ENCODE measurements at regions not wholly inside any gene's neighbourhood (a gene's known extent, or its start where the extent isn't known, plus 50 kb on each side); places are given as distances from the start of the nearest gene placed in this dataset.
"Not testable (repeated sequence)": the region's sequence is repeated elsewhere in the genome, so short reads cannot be mapped to it uniquely, and the experiment has no call there.

DNA sequence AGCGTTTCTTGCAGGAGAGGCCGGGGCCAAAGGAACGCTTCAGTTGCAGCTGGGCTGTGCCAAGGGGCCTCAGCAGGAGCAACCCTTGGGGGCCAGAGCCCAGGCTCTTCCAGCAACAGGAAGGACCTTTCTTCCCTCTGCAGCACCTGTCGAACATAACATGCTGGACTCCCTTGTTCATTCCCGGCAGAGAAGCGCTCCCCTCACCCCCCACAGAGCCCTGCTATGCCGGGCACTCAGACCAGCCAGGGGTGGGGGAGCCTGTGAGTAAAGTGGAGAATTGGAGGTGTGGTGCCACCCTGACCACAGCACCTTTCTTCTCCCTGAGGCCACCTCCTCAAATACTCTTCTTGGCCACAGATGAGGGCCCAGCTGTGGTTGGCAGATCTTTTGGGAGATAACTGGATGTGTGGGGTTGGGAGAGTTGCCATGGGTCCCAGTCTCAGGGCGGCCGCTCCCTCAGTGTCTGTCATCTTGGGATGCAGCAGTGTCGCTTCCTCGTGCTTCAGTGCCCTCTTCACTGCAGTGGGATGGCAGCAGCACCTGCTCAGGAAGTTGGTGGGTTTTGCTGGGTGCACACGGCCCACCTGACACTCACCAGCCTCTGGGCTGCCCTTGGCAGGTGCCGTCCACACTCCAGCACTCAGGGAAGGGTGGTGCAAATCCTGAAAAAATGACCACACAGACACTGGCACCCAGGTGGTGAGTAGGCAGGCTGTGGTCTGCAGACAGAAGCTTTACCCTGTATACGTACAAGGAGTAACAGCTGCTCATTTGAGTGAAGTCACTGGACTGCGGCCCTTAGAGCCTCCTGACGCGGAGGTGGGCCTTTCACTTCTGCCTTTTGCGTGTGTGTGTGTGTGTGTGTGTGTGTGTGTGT lies 67.5 kb downstream of the NPIPB11 start:
- not testable (repeated sequence) for H3K4me3 ChIP-seq (ENCODE audit: low read length); H3K27ac ChIP-seq (ENCODE audit: low read length); H3K36me3 ChIP-seq (ENCODE audit: insufficient read depth, low read length); H3K4me2 ChIP-seq (ENCODE audit: low read length); H3F3A ChIP-seq (ENCODE audit: insufficient read depth, low read length, poor library complexity, severe bottlenecking); H3K9me3 ChIP-seq (ENCODE audit: low read length); H3K79me2 ChIP-seq (replicated peaks; ENCODE audit: insufficient read depth, low read length); H3K27me3 ChIP-seq (ENCODE audit: insufficient read depth, low read depth, low read length); H2AFZ ChIP-seq (ENCODE audit: low read depth, low read length); H4K20me1 ChIP-seq (ENCODE audit: insufficient read depth); H3K9ac ChIP-seq (ENCODE audit: low read length); H3K9me2 ChIP-seq (ENCODE audit: insufficient read depth, low read length)

GRCh38 chr16:29337385-29337901 lies 69.1 kb downstream of the NPIPB11 start:
- not testable (repeated sequence) for H3K9me3 ChIP-seq (ENCODE audit: low read length); H3K4me3 ChIP-seq (ENCODE audit: low read length); H3K27me3 ChIP-seq (ENCODE audit: insufficient read depth, low read depth, low read length); H3K4me2 ChIP-seq (ENCODE audit: low read length); H3K36me3 ChIP-seq (ENCODE audit: insufficient read depth, low read length); H2AFZ ChIP-seq (ENCODE audit: low read depth, low read length); H3K9ac ChIP-seq (ENCODE audit: low read length); H4K20me1 ChIP-seq (ENCODE audit: insufficient read depth); H3F3A ChIP-seq (ENCODE audit: insufficient read depth, low read length, poor library complexity, severe bottlenecking); H3K9me2 ChIP-seq (ENCODE audit: insufficient read depth, low read length); H3K27ac ChIP-seq (ENCODE audit: low read length); H3K79me2 ChIP-seq (replicated peaks; ENCODE audit: insufficient read depth, low read length)

- H3K9me2 ChIP-seq (ENCODE audit: insufficient read depth, low read length); H3K4me2 ChIP-seq (ENCODE audit: low read length); H3K79me2 ChIP-seq (replicated peaks; ENCODE audit: insufficient read depth, low read length); H3K4me3 ChIP-seq (ENCODE audit: low read length); H3F3A ChIP-seq (ENCODE audit: insufficient read depth, low read length, poor library complexity, severe bottlenecking); H3K27ac ChIP-seq (ENCODE audit: low read length); H2AFZ ChIP-seq (ENCODE audit: low read depth, low read length); H3K27me3 ChIP-seq (ENCODE audit: insufficient read depth, low read depth, low read length); H3K9me3 ChIP-seq (ENCODE audit: low read length); H3K36me3 ChIP-seq (ENCODE audit: insufficient read depth, low read length); H3K9ac ChIP-seq (ENCODE audit: low read length); H4K20me1 ChIP-seq (ENCODE audit: insufficient read depth): not testable (repeated sequence)
These were observed 71.0 kb downstream of the NPIPB11 start for GRCh38 chr16:29335549-29335846.

- H2AFZ ChIP-seq (ENCODE audit: low read depth, low read length); H3K4me3 ChIP-seq (ENCODE audit: low read length); H3K27ac ChIP-seq (ENCODE audit: low read length); H3K79me2 ChIP-seq (replicated peaks; ENCODE audit: insufficient read depth, low read length); H3K9ac ChIP-seq (ENCODE audit: low read length); H3K4me2 ChIP-seq (ENCODE audit: low read length); H4K20me1 ChIP-seq (ENCODE audit: insufficient read depth); H3K9me3 ChIP-seq (ENCODE audit: low read length); H3K36me3 ChIP-seq (ENCODE audit: insufficient read depth, low read length); H3K27me3 ChIP-seq (ENCODE audit: insufficient read depth, low read depth, low read length); H3F3A ChIP-seq (ENCODE audit: insufficient read depth, low read length, poor library complexity, severe bottlenecking); H3K9me2 ChIP-seq (ENCODE audit: insufficient read depth, low read length): not testable (repeated sequence)
These were observed 71.5 kb downstream of the NPIPB11 start for GRCh38 chr16:29334776-29335548.

- not testable (repeated sequence) for H3K36me3 ChIP-seq (ENCODE audit: insufficient read depth, low read length); H4K20me1 ChIP-seq (ENCODE audit: insufficient read depth); H3K27ac ChIP-seq (ENCODE audit: low read length); H3K4me2 ChIP-seq (ENCODE audit: low read length); H3K79me2 ChIP-seq (replicated peaks; ENCODE audit: insufficient read depth, low read length); H3K9me2 ChIP-seq (ENCODE audit: insufficient read depth, low read length); H3K27me3 ChIP-seq (ENCODE audit: insufficient read depth, low read depth, low read length); H3K9ac ChIP-seq (ENCODE audit: low read length); H3F3A ChIP-seq (ENCODE audit: insufficient read depth, low read length, poor library complexity, severe bottlenecking); H3K4me3 ChIP-seq (ENCODE audit: low read length); H3K9me3 ChIP-seq (ENCODE audit: low read length); H2AFZ ChIP-seq (ENCODE audit: low read depth, low read length)
These were observed 72.9 kb downstream of the NPIPB11 start for GRCh38 chr16:29333492-29334097.

DNA sequence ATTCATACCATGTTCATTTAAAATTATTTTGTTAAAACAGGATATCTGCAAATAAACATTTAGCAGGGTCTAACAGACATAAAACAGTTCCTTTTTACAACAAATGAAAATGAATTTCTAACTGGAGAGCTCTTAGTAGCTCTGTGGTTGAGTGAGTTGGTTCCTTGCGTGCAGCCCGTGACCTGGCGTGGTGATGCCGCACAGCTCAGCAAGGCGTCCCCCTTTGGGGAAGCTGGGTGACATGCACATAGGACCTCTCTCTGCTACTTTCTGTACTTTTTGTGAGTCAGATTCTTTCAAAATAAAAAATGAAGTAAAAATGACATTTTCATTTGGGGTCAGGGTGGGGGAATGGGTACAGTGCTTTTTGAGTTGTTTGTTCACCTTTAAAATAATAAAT lies 75.9 kb downstream of the NPIPB11 start:
- H3K9me3 ChIP-seq (ENCODE audit: low read length); H3K27me3 ChIP-seq (ENCODE audit: insufficient read depth, low read depth, low read length); H3F3A ChIP-seq (ENCODE audit: insufficient read depth, low read length, poor library complexity, severe bottlenecking); H3K79me2 ChIP-seq (replicated peaks; ENCODE audit: insufficient read depth, low read length); H3K27ac ChIP-seq (ENCODE audit: low read length); H4K20me1 ChIP-seq (ENCODE audit: insufficient read depth); H2AFZ ChIP-seq (ENCODE audit: low read depth, low read length); H3K36me3 ChIP-seq (ENCODE audit: insufficient read depth, low read length); H3K9me2 ChIP-seq (ENCODE audit: insufficient read depth, low read length); H3K9ac ChIP-seq (ENCODE audit: low read length); H3K4me3 ChIP-seq (ENCODE audit: low read length); H3K4me2 ChIP-seq (ENCODE audit: low read length): not testable (repeated sequence)

GRCh38 chr16:29328528-29328927 lies 78.0 kb downstream of the NPIPB11 start:
- H3K9ac ChIP-seq (ENCODE audit: low read length); H3K36me3 ChIP-seq (ENCODE audit: insufficient read depth, low read length); H3K4me2 ChIP-seq (ENCODE audit: low read length); H2AFZ ChIP-seq (ENCODE audit: low read depth, low read length); H3K27ac ChIP-seq (ENCODE audit: low read length); H3K9me2 ChIP-seq (ENCODE audit: insufficient read depth, low read length); H3F3A ChIP-seq (ENCODE audit: insufficient read depth, low read length, poor library complexity, severe bottlenecking); H3K79me2 ChIP-seq (replicated peaks; ENCODE audit: insufficient read depth, low read length); H3K9me3 ChIP-seq (ENCODE audit: low read length); H3K27me3 ChIP-seq (ENCODE audit: insufficient read depth, low read depth, low read length); H4K20me1 ChIP-seq (ENCODE audit: insufficient read depth); H3K4me3 ChIP-seq (ENCODE audit: low read length): not testable (repeated sequence)
